ENCODE measurements at regions not wholly inside any gene's neighbourhood (a gene's known extent, or its start where the extent isn't known, plus 50 kb on each side); places are given as distances from the start of the nearest gene placed in this dataset.

DNA sequence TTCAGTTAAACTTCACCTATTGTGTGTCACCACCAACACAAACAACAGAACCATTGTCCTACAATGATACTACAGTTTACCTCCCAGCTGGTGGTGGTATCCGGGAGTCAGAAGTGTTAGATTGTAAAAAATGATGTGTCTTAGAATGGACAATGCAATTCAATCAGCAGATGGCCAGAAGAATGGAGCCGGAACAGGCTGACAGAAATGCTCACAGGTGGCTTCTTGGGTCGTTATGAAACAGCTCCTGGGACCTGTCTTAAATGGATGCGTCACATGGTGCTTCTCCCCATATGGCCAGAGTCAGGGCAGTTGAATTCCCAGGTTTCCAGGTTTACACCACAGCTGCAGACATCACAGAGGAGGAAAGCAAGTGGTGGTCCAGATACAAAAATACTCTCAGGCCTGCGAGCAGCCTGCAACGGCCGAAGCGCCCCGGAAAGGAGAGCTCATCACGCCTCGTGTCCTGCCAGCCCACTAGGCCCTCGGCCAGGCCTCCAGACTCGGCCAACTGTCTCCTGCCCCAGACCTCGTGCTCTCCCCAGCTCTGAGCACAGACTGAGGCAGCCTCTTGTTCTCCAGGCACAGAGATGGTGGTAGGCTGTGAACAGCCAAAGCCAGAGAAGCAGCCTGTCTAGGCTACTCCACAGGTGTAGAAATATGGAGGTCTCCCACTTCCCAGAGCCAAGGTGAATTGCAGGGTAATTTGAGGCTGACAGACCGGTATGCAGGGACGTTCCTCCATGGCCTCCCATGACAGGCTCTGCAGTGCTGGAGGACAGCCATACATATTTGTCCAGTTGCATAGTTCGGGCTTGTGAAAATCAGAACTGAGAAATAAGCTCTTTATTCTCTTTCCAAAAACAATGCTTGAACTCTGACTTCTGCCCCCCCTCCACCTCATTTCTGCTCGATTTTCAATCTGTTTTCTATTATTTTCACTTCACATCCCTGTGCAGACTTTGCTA lies 98.5 kb upstream of the SPATA31C2 start (continued):
- TF ChIP-seq, protein P1, sequence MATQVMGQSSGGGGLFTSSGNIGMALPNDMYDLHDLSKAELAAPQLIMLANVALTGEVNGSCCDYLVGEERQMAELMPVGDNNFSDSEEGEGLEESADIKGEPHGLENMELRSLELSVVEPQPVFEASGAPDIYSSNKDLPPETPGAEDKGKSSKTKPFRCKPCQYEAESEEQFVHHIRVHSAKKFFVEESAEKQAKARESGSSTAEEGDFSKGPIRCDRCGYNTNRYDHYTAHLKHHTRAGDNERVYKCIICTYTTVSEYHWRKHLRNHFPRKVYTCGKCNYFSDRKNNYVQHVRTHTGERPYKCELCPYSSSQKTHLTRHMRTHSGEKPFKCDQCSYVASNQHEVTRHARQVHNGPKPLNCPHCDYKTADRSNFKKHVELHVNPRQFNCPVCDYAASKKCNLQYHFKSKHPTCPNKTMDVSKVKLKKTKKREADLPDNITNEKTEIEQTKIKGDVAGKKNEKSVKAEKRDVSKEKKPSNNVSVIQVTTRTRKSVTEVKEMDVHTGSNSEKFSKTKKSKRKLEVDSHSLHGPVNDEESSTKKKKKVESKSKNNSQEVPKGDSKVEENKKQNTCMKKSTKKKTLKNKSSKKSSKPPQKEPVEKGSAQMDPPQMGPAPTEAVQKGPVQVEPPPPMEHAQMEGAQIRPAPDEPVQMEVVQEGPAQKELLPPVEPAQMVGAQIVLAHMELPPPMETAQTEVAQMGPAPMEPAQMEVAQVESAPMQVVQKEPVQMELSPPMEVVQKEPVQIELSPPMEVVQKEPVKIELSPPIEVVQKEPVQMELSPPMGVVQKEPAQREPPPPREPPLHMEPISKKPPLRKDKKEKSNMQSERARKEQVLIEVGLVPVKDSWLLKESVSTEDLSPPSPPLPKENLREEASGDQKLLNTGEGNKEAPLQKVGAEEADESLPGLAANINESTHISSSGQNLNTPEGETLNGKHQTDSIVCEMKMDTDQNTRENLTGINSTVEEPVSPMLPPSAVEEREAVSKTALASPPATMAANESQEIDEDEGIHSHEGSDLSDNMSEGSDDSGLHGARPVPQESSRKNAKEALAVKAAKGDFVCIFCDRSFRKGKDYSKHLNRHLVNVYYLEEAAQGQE (IDR thresholded peaks at IDR 0.05; ENCODE audit: low read depth), result no peak
- TF ChIP-seq, protein P2, sequence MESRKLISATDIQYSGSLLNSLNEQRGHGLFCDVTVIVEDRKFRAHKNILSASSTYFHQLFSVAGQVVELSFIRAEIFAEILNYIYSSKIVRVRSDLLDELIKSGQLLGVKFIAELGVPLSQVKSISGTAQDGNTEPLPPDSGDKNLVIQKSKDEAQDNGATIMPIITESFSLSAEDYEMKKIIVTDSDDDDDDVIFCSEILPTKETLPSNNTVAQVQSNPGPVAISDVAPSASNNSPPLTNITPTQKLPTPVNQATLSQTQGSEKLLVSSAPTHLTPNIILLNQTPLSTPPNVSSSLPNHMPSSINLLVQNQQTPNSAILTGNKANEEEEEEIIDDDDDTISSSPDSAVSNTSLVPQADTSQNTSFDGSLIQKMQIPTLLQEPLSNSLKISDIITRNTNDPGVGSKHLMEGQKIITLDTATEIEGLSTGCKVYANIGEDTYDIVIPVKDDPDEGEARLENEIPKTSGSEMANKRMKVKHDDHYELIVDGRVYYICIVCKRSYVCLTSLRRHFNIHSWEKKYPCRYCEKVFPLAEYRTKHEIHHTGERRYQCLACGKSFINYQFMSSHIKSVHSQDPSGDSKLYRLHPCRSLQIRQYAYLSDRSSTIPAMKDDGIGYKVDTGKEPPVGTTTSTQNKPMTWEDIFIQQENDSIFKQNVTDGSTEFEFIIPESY (IDR thresholded peaks at IDR 0.05; ENCODE audit: extremely low read depth, insufficient replicate concordance, low read length), result no peak
- no peak for TF ChIP-seq ZFX (IDR thresholded peaks at IDR 0.05)
- no peak for TF ChIP-seq CBX3 (IDR thresholded peaks at IDR 0.05; ENCODE audit: low read depth)
- TF ChIP-seq EZH2 (IDR thresholded peaks at IDR 0.05), result no peak

DNA sequence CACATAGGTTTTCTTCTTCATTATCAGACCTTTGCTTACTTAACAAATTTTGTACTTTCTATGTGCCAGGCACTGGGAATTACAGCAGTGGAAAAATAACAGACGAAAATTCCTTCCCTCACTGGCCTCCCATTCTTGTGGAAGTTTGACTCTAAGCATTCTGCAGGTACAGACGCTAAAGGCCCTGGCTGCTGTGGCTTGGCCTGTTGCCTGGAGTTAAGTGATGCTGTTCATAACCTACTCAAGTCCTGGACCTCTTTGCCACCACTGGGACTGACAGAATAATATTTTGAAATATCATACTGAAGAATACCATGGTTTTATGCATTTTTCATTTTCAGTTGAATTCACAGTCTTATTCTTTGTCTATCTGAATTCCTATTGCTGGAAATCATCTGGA lies 97.3 kb upstream of the SPATA31C2 start:
- H3K79me2 ChIP-seq (ENCODE audit: insufficient read depth, low read length), result no peaks in the 10 kb centered on the region
- CTCF ChIA-PET, result no interaction called here

More for the DNA sequence above, 97.3 kb upstream of the SPATA31C2 start:
- no peaks in the 10 kb centered on the region for H3K9me2 ChIP-seq (ENCODE audit: insufficient read depth)
- intact Hi-C loops (cut with micrococcal nuclease), result no loop called here
- RAD21 ChIA-PET (ENCODE audit: low non-redundant PET in 1 of 2, low total read pairs in 2 of 2, uncharacterized antibody in 2 of 2, unreplicated experiment in 2 of 2), result no interaction called here
- no peak overlapping the region for H3K4me2 ChIP-seq (ENCODE audit: low read length)
- ATAC-seq, result no peak
- no peak for DNase-seq (ENCODE audit: low read depth, low spot score)
- no peaks in the 10 kb centered on the region for H3K4me1 ChIP-seq (ENCODE audit: control insufficient read depth in 1 of 2, insufficient read depth in 2 of 2, low read length in 2 of 2)
- H3K27ac ChIP-seq (ENCODE audit: low read depth, low read length), result no peak overlapping the region
- BruUV-seq (replicated peaks), result no TSS peak
- no peaks in the 10 kb centered on the region for H3K36me3 ChIP-seq (ENCODE audit: control insufficient read depth in 1 of 2, insufficient read depth in 2 of 2, low read length in 2 of 2)
- POLR2A ChIA-PET, result no interaction called here
- no peak overlapping the region for H2AFZ ChIP-seq (ENCODE audit: low read depth, low read length, poor library complexity, severe bottlenecking)
- TF ChIP-seq TCF7L2 (IDR thresholded peaks at IDR 0.05; ENCODE audit: borderline replicate concordance, extremely low read depth, insufficient read depth, insufficient read length) (no peak), JUND (IDR thresholded peaks at IDR 0.05) (no peak), RAD21 (IDR thresholded peaks at IDR 0.05; ENCODE audit: low read depth) (no peak), ZNF274 (IDR thresholded peaks at IDR 0.05; ENCODE audit: low read depth, low read length) (no peak), FOSL1 (IDR thresholded peaks at IDR 0.05; ENCODE audit: low read depth) (no peak), SRF (IDR thresholded peaks at IDR 0.05; ENCODE audit: low read depth) (no peak)
- TF ChIP-seq, protein P3, sequence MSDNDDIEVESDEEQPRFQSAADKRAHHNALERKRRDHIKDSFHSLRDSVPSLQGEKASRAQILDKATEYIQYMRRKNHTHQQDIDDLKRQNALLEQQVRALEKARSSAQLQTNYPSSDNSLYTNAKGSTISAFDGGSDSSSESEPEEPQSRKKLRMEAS (IDR thresholded peaks at IDR 0.05), result no peak
- H4K20me1 ChIP-seq (ENCODE audit: insufficient read depth), result no peaks in the 10 kb centered on the region
- H3K27me3 ChIP-seq (ENCODE audit: insufficient read depth, low read length), result no peaks in the 10 kb centered on the region
- no peaks in the 10 kb centered on the region for H3K9me3 ChIP-seq (ENCODE audit: control insufficient read depth in 1 of 2, insufficient read depth in 1 of 2, low read depth in 1 of 2, low read length in 2 of 2)
- H3K9ac ChIP-seq (ENCODE audit: low read length), result no peak overlapping the region
- no peak overlapping the region for H3K4me3 ChIP-seq (replicated peaks in 1 of 2; ENCODE audit: low read depth in 1 of 2, low read length in 2 of 2)
